Endodermal cell (in vitro differentiated cells): ENCODE measurements at regions not wholly inside any gene's neighbourhood (a gene's known extent, or its start where the extent isn't known, plus 50 kb on each side); places are given as distances from the start of the nearest gene placed in this dataset.

Experiments
- DNase-seq: peaks from one replicate; pipeline ENCODE4 v3.0.0-alpha.2; 2017
- H3K27ac ChIP-seq: 2 replicates; pipeline ENCODE4 v1.5.1; 2013; ENCODE audit warnings: mild to moderate bottlenecking, low read depth, low read length, moderate library complexity
- H3K27me3 ChIP-seq: 2 replicates; pipeline ENCODE4 v1.6.1; 2013; ENCODE audit warnings: mild to moderate bottlenecking, low read length, moderate library complexity; ENCODE audit not compliant: insufficient read depth, control insufficient read depth, poor library complexity, severe bottlenecking
- H3K36me3 ChIP-seq: 2 replicates; pipeline ENCODE4 v1.7.0; 2013; ENCODE audit warnings: mild to moderate bottlenecking, low read length, moderate library complexity; ENCODE audit not compliant: control insufficient read depth, insufficient read depth
- H3K4me1 ChIP-seq: one replicate; pipeline ENCODE4 v1.7.0; 2013; ENCODE audit warnings: low read length; ENCODE audit not compliant: control insufficient read depth, insufficient read depth
- H3K4me3 ChIP-seq: 2 replicates; pipeline ENCODE4 v1.5.1; 2013; ENCODE audit warnings: mild to moderate bottlenecking, low read length, moderate library complexity
- H3K9ac ChIP-seq: 2 replicates; pipeline ENCODE4 v1.6.1; 2013; ENCODE audit warnings: mild to moderate bottlenecking, low read length, moderate library complexity; ENCODE audit not compliant: poor library complexity, severe bottlenecking; ENCODE audit errors: extremely low read depth
- H3K9me3 ChIP-seq: 2 replicates; pipeline ENCODE4 v1.6.1; 2013; ENCODE audit warnings: mild to moderate bottlenecking, low read length, moderate library complexity; ENCODE audit not compliant: control insufficient read depth
- H3K27ac Mint-ChIP-seq: 2 replicates; pipeline ENCODE4 v1.8.0; 2020; ENCODE audit warnings: mixed read lengths
- H3K27me3 Mint-ChIP-seq: 2 replicates; pipeline ENCODE4 v1.8.0; 2021; ENCODE audit warnings: mild to moderate bottlenecking, mixed read lengths; ENCODE audit not compliant: insufficient read depth
- H3K36me3 Mint-ChIP-seq: 2 replicates; pipeline ENCODE4 v1.8.0; 2020; ENCODE audit warnings: low read depth, mixed read lengths
- H3K4me1 Mint-ChIP-seq: 2 replicates; pipeline ENCODE4 v1.8.0; 2020; ENCODE audit warnings: mixed read lengths
- H3K4me3 Mint-ChIP-seq: 2 replicates; pipeline ENCODE4 v1.8.0; 2020; ENCODE audit warnings: mild to moderate bottlenecking, moderate library complexity, mixed read lengths
- H3K9me3 Mint-ChIP-seq: 2 replicates; pipeline ENCODE4 v1.8.0; 2020; ENCODE audit warnings: mild to moderate bottlenecking, mixed read lengths
- CTCF ChIP-seq: fragments of 200-600 bp; sonication (generic); conservative IDR thresholded peaks from 2 replicates; pipeline ENCODE4 v1.5.0; 2021; ENCODE audit warnings: antibody characterized with exemption, mild to moderate bottlenecking
- WGBS, 2 experiments: methylation state at CpG; one replicate each; pipeline versions ENCODE4 v1.1.5 to v1.1.7; 2013; ENCODE audit warnings: missing lambda C conversion rate in 2 of 2, mixed read lengths in 1 of 2; ENCODE audit not compliant: insufficient coverage in 1 of 2, insufficient read length in 1 of 2; 5-methylcytosine and 5-hydroxymethylcytosine counted together

GRCh38 chr12:90323217-90323616, 614.6 kb upstream of the ATP2B1 start:
- no peak for DNase-seq
- 91% methylated on average over 1 of the region's 1 CpG; no CpG with 5 or more reads in 1 of the 2 experiments for WGBS, 2 experiments
- Histone ChIP-seq H3K27me3 (no peaks in the 10 kb centered on the region), H3K4me1 (no peaks in the 10 kb centered on the region), H3K4me3 (no peak overlapping the region), H3K9me3 (no peaks in the 10 kb centered on the region), H3K36me3 (no peaks in the 10 kb centered on the region), H3K9ac (no peak overlapping the region), H3K27ac (no peak overlapping the region)
- no peak overlapping the region for H3K27ac Mint-ChIP-seq
- peaks cover 7% of the 10 kb centered on the region for H3K9me3 Mint-ChIP-seq
- no peaks in the 10 kb centered on the region for H3K27me3 Mint-ChIP-seq
- peaks cover 2% of the 10 kb centered on the region for H3K36me3 Mint-ChIP-seq
- no peak overlapping the region for H3K4me3 Mint-ChIP-seq
- no peaks in the 10 kb centered on the region for H3K4me1 Mint-ChIP-seq
- no peak for TF ChIP-seq CTCF

GRCh38 chr12:90322006-90322405, 613.4 kb upstream of the ATP2B1 start:
- Histone ChIP-seq H3K36me3 (no peaks in the 10 kb centered on the region), H3K4me1 (no peaks in the 10 kb centered on the region), H3K27me3 (no peaks in the 10 kb centered on the region), H3K9ac (no peak overlapping the region), H3K4me3 (no peak overlapping the region), H3K27ac (no peak overlapping the region), H3K9me3 (no peaks in the 10 kb centered on the region)
- DNase-seq, result no peak
- no peak for TF ChIP-seq CTCF
- Mint-ChIP-seq H3K4me3 (no peak overlapping the region), H3K4me1 (no peaks in the 10 kb centered on the region), H3K27ac (no peak overlapping the region), H3K36me3 (peaks cover 2% of the 10 kb centered on the region), H3K9me3 (peaks cover 7% of the 10 kb centered on the region), H3K27me3 (no peaks in the 10 kb centered on the region)

- no peaks in the 10 kb centered on the region for H3K4me1 Mint-ChIP-seq
- H3K27me3 Mint-ChIP-seq, result no peaks in the 10 kb centered on the region
- H3K27ac Mint-ChIP-seq, result no peak overlapping the region
- peaks cover 7% of the 10 kb centered on the region for H3K9me3 Mint-ChIP-seq
- TF ChIP-seq CTCF, result no peak
- no peaks in the 10 kb centered on the region for H3K4me1 ChIP-seq
- H3K9ac ChIP-seq, result no peak overlapping the region
- no peak overlapping the region for H3K27ac ChIP-seq
- no peak for DNase-seq
- H3K4me3 ChIP-seq, result no peak overlapping the region
- H3K36me3 Mint-ChIP-seq, result peaks cover 2% of the 10 kb centered on the region
- H3K36me3 ChIP-seq, result no peaks in the 10 kb centered on the region
- WGBS, 2 experiments, result 78 to 100% methylated on average over 1 to 2 of the region's 2 CpGs
- H3K4me3 Mint-ChIP-seq, result no peak overlapping the region
- H3K9me3 ChIP-seq, result no peaks in the 10 kb centered on the region
- H3K27me3 ChIP-seq, result no peaks in the 10 kb centered on the region
Measured at GRCh38 chr12:90321369-90321768, 612.7 kb upstream of the ATP2B1 start.
